ENCODE measurements at regions not wholly inside any gene's neighbourhood (a gene's known extent, or its start where the extent isn't known, plus 50 kb on each side); places are given as distances from the start of the nearest gene placed in this dataset.
"Not testable (repeated sequence)": the region's sequence is repeated elsewhere in the genome, so short reads cannot be mapped to it uniquely, and the experiment has no call there.

DNA sequence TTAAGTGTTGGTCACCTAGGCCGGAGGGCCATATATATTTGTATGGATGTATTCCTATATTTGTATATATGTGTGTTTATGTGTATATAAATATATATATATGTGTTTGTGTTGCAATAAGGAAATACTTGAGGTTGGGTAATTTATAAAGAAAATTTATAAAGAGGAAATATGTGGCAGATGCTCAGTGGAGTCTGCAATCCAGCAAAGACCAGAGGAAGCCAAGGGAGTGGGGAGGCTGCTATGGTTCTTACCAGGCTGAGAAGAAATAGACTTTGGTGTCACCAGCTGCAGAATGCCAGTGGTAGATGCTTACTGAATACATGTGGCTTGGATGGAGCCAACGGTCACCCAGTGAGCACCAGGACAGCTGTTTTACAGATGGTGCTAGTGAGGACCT, 97.4 kb upstream of the ELOVL5 start:
- DNase-seq (ENCODE audit: low read depth in 3 of 3): no peak

DNA sequence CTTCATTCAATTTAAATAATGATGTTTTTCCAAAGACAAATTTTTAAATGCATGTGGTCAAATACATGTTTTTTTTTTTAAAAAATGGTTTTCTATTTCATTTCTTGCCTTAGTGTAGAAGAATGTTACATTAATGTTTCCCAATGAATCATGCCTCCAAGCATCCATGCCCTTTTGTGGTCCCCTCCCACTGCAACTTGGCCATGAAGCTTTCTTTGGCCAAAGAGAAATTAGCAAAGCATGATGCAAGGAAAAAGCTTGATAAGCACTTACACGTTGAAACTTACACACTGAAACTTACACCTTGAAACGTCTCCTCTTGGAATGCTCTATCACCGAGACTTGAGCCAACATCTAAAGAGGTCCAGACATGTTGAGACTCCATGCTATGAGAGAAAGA, 93.0 kb upstream of the ELOVL5 start:
- DNase-seq (ENCODE audit: low read depth in 3 of 3): no peak

GRCh38 chr6:53441035-53441493, 92.3 kb upstream of the ELOVL5 start:
- no peak for DNase-seq (ENCODE audit: low read depth in 3 of 3)

GRCh38 chr6:53440336-53440945, 91.7 kb upstream of the ELOVL5 start:
- DNase-seq (ENCODE audit: low read depth in 3 of 3): no peak

DNA sequence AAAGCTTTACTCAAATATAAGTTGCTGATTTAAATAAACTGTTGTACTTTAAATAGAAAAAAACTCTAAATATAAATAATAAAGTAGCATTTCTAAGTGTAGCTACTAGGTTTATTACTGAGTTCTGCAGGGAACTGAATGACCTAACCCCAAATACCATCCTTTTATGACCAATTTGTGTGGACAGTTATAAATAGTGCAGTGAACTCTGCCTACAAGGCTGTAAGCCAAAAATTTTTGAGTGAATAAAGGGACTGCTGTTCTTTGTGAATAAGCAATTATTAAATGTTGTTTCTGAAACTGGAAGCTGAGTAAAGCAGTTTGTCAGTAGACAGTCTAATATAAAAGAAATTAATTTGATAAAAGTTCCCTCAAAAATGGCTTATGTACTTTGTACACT, 90.8 kb upstream of the ELOVL5 start:
- no peak for DNase-seq (ENCODE audit: low read depth in 3 of 3)

- DNase-seq (ENCODE audit: low read depth in 3 of 3): no peak
Observed at GRCh38 chr6:53437557-53438202, 88.9 kb upstream of the ELOVL5 start.

DNA sequence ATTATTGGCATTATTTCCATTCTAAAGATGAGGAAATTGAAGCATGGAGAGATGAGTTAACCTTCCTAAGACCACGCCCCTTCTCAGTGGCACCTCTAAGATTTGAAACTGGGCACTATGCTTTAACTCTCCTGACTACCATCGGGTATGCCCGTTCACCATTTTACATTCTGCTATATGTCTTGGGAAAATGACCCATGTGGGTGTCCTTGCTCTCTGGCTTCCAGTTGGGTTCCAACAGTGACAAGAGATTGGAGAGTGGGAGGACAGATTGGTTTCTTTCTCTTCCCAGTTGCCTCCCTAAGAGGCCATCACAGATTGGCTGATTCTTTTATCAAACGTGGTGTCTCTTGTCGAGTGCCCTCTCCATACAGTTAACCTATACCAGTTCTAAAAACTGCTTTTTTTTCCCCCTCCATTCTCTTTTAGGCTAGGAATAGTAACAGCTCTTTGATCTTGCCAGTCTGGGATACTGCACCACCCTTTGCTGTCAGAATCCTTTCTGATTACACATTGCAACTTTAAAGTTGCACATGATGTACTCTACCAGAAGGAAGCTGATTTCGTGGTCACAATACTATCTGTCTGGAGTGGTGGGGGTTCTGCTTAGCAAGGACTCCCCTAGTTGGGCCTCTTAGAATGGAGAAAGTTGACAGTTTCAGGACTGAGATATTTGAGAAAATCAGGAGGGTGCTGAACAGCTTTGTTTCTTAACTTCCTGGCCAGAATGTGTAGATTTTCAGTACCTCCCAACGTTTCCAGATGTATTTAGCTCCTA, 88.0 kb upstream of the ELOVL5 start:
- DNase-seq (ENCODE audit: low read depth in 3 of 3): no peak

DNA sequence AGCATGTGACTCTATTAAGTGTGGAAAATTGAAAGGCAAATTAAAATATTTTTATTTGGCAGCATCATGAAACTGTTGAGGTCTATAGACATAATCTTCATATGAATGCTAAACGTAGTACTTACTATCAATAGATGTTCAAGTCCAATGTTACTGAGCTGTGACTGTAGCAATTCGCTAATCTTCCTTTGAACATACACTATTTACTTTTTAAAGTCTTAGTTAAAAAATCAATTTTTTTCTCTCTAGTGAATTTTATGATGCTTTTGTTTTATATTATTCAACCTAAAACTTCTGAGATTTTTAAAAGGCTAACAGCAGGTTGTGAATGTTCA, 85.2 kb upstream of the ELOVL5 start:
- no peak for DNase-seq (ENCODE audit: low read depth in 3 of 3)

DNA sequence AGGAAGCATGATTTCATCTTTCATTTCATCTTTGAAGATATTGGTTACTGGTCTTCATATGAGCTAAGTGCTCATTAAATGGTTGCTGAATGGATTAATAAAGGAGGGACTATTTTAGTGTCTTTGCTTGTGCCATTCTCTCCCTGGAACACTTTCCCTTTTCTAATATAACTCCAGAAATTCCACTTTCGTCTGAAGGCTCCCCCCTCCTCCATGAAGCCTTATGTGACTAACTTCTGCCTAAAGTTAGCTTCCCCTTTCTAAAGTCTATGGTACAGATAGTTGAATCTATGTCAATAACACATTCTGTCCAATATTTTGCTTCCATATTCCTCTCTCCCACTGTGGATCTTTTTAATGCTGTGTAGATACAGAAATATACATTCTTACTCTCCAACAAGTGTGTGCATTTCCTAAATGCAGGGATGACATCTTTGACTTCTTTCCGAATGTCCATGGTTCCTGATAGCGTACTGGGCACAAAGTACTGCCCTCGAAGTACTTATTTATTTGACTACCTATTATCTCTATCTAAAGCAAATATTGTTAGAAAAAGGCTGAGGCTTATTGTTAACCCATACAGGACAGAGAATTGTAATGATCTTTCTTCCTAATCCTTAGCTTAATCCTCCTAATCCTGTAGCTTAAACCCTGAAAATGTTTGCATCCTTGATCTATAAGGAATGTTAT, 84.7 kb upstream of the ELOVL5 start:
- no peak for DNase-seq (ENCODE audit: low read depth in 3 of 3)

DNA sequence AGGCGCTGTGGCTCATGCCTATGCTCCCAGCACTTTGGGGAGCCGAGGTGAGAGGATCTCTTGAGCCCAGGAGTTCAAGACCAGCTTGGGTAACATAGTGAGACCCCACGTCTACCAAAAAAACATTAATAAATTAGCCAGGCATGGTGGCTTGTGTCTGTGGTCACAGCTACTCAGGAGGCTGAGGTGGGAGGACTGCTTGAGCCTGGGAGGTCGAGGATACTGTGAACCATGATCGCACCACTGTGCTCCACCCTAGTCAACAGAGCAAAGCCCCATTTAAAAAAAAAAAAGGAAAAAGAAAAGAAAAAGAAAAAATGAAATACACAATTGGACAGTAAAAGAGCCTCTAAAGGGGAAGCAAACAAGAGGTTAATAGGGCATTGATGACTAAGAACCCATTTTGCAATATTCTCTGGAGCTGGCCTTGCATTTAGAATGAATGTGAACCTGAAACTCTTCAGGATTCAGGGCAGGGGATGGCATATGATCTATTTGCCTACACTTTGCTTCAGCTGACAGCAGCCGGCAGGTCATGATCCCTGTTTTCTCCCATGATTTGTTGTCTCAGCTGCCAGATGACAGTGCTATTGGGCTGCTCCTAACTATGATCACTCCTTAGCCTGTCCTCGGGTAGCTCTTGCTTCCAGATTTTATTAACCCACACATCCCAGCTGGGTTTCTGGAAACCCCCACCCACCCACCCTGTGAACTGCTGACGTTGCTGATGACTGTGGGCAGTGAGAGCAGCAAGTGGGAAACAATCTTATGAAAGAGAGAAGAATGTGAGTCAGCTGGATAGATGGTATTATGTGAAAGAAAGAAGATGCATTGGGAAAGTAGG, 83.8 kb upstream of the ELOVL5 start:
- no peak for DNase-seq (ENCODE audit: low read depth in 3 of 3)

- DNase-seq (ENCODE audit: low read depth in 3 of 3): no peak
Observed at GRCh38 chr6:53431704-53432103, 83.0 kb upstream of the ELOVL5 start.

- DNase-seq (ENCODE audit: low read depth in 3 of 3): no peak
Observed at GRCh38 chr6:53429401-53429800, 80.7 kb upstream of the ELOVL5 start.

GRCh38 chr6:53428886-53429285, 80.1 kb upstream of the ELOVL5 start:
- DNase-seq (ENCODE audit: low read depth in 3 of 3): no peak

- DNase-seq (ENCODE audit: low read depth in 3 of 3): no peak
Observed at GRCh38 chr6:53426667-53427270, 78.0 kb upstream of the ELOVL5 start.

DNA sequence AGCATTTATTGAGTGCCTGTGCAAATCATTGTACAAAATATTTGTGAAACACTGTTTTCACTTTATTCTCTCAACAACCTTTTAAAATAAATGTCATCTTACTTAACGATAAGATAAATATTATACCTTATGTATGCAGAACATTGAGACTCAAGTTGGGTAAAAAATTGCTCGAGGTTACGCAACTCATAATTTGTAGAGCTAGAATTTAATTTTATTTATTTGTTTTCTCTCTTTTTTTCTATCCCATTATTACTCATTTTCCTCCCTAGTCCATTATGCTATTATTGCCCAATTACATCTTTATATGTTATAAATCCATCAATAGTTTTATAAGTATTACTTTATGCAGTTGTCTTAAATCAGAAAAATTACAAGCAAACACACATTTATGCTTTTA, 77.4 kb upstream of the ELOVL5 start:
- no peak for DNase-seq (ENCODE audit: low read depth in 3 of 3)

GRCh38 chr6:53424976-53425718, 76.4 kb upstream of the ELOVL5 start:
- no peak for DNase-seq (ENCODE audit: low read depth in 3 of 3)

- no peak for DNase-seq (ENCODE audit: low read depth in 3 of 3)
Observed at GRCh38 chr6:53424300-53424699, 75.5 kb upstream of the ELOVL5 start.

- DNase-seq (ENCODE audit: low read depth in 3 of 3): not testable (repeated sequence)
Observed at GRCh38 chr6:53423560-53423959, 74.8 kb upstream of the ELOVL5 start.

- DNase-seq (ENCODE audit: low read depth in 3 of 3): no peak
Observed at GRCh38 chr6:53419026-53419425, 70.3 kb upstream of the ELOVL5 start.

DNA sequence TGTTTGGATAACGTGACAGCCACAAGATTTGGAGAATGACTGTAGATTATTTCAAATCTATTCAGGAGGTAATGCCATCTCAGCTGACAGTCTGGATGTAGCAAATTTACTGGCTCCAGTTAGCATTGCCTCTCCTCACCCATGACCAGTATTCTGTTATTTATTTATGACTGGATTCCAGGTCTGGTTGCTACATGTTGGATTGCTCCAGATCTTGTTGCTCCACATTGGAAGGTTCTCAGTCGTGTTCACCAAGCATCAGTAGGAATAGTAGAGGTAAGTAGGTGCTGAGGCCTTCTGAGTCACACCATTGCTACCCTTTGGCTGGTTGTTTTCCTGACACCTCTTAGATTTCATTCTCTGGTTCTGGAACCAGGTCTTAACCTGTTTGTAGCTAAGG, 69.5 kb upstream of the ELOVL5 start:
- no peak for DNase-seq (ENCODE audit: low read depth in 3 of 3)

DNA sequence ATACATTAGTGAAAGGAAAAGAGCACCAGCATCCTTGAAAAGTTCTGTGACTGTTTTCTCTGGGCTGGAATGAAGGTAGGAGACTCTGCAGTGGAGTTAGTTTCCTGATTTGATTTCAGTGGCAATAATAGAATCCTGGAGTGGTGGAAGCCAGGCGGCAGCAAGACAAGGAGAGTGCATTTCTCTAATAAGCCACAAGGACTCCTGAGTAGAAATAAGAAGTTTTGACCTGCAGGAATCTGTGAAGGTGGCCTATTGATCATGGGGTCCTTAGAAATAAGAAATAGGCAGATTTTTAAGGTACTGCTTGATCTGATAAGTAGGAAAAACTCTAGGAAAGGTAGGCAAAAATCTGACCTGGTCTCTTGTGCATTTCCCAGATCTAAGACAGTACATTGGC, 68.4 kb upstream of the ELOVL5 start:
- no peak for DNase-seq (ENCODE audit: low read depth in 3 of 3)

Data from stimulated activated CD4-positive, alpha-beta T cell treated with anti-CD3 and anti-CD28 coated beads, TNF-alpha, amount 100 ng/mL, for 4 hours (primary cell).